AG04450 (cell line): ENCODE measurements at regions not wholly inside any gene's neighbourhood (a gene's known extent, or its start where the extent isn't known, plus 50 kb on each side); places are given as distances from the start of the nearest gene placed in this dataset. TPM values are rescaled to one million over a fixed set of nuclear protein-coding genes. Genes with fewer than 3 reads are reported as not detected.

Experiments used
- small RNA-seq: library from RNA; depleted of rRNA; stranded (forward); fragments of <200 nt; gene quantifications from one replicate; pipeline ENCODE3, GENCODE V24; 2012; ENCODE audit warnings: low read depth; ENCODE audit not compliant: insufficient read length

Small RNAs in the stretch of these regions (small RNA-seq; reads per million reads assigned to genes)
- gene AC139453.1: not detected
- gene LSP1P2: not detected
- not detected for gene MIR4444-2
- not detected for gene RN7SL294P
- gene SNRPCP10: not detected
